ENCODE measurements at regions not wholly inside any gene's neighbourhood (a gene's known extent, or its start where the extent isn't known, plus 50 kb on each side); places are given as distances from the start of the nearest gene placed in this dataset.

- TF ChIP-seq GABPA (IDR thresholded peaks at IDR 0.05 in 1 of 2, conservative IDR thresholded peaks at IDR 0.05 in 1 of 2) (no peak), SP1 (IDR thresholded peaks at IDR 0.05) (no peak), CTCF (IDR thresholded peaks at IDR 0.05; ENCODE audit: low read depth, low read length, missing input control) (no peak), ZBTB33 (IDR thresholded peaks at IDR 0.05) (no peak), REST (IDR thresholded peaks at IDR 0.05) (no peak), MAX (IDR thresholded peaks at IDR 0.05) (no peak), JUND (IDR thresholded peaks at IDR 0.05) (no peak), YY1 (IDR thresholded peaks at IDR 0.05) (no peak), HNF4G (IDR thresholded peaks at IDR 0.05) (no peak), TAF1 (conservative IDR thresholded peaks at IDR 0.05) (no peak), RAD21 (IDR thresholded peaks at IDR 0.05) (no peak), ATF3 (IDR thresholded peaks at IDR 0.05) (no peak), HNF4A (conservative IDR thresholded peaks at IDR 0.05) (no peak)
These were observed 199.4 kb upstream of the ST8SIA4 start for GRCh38 chr5:101102506-101102905.

All from liver (tissue), 3 donors.